ENCODE measurements at regions not wholly inside any gene's neighbourhood (a gene's known extent, or its start where the extent isn't known, plus 50 kb on each side); places are given as distances from the start of the nearest gene placed in this dataset.

DNA sequence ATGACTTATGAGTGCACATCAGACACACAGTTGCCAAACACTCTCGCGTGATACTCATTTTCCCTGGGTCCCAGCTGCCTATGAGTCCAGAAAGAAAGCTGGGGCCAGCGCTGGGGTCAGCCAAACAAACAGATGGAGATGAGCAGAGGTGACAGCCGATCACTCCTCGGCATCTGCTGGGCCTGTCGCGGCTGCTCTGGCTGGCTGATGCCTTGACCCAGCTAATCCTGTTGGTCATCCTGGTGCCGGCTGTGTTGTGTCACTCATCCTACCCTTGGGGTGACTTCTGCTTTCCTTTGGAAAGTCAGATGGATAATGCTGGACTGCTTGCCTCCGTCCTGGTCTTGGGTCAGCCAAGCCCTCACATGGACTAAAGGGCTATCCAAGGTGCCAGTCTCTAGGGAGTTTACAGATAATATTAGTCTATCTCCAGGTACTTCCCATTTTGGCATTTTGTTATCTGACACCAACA lies 105.3 kb upstream of the PDZRN3 start:
- ChIA-PET POLR2A (ENCODE audit: low non-redundant PET) (no interaction called here), CTCF (no interaction called here)
- no TSS peak for BruUV-seq (replicated peaks)

DNA sequence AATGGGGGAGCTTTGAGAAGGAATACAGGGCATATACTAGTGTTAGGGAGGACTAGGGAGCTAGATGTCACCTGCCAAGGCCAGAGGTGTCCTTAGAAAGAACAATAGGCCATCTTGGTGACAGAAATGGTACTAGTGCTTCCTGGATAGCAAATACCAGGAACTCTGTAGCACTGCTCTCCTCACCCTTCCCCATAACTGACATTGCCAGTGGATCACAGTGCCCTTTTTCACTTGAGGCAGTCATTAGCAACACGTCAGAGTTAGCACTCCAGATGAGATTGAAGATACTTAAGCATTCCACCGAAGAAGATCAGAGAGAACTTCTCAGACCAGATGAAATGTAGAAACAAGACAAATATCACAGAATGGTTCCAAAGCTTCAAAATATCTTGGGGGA lies 103.1 kb upstream of the PDZRN3 start:
- Histone ChIP-seq H3K27ac (ENCODE audit: low read depth, low read length, poor library complexity, severe bottlenecking) (no peak overlapping the region), H3K4me3 (ENCODE audit: low read depth, low read length, poor library complexity, severe bottlenecking) (no peak overlapping the region), H3K27me3 (replicated peaks; ENCODE audit: insufficient read depth, low read depth, low read length, poor library complexity) (no peaks in the 10 kb centered on the region), H3K36me3 (ENCODE audit: insufficient read depth, low read length, poor library complexity, severe bottlenecking) (no peaks in the 10 kb centered on the region), H3K9me3 (ENCODE audit: low read depth, low read length, poor library complexity, severe bottlenecking) (no peaks in the 10 kb centered on the region), H3K4me1 (ENCODE audit: insufficient read depth, low read length, poor library complexity, severe bottlenecking) (no peaks in the 10 kb centered on the region)
- CTCF ChIA-PET = no interaction called here
- no TSS peak for BruUV-seq (replicated peaks)
- TF ChIP-seq, protein P1, sequence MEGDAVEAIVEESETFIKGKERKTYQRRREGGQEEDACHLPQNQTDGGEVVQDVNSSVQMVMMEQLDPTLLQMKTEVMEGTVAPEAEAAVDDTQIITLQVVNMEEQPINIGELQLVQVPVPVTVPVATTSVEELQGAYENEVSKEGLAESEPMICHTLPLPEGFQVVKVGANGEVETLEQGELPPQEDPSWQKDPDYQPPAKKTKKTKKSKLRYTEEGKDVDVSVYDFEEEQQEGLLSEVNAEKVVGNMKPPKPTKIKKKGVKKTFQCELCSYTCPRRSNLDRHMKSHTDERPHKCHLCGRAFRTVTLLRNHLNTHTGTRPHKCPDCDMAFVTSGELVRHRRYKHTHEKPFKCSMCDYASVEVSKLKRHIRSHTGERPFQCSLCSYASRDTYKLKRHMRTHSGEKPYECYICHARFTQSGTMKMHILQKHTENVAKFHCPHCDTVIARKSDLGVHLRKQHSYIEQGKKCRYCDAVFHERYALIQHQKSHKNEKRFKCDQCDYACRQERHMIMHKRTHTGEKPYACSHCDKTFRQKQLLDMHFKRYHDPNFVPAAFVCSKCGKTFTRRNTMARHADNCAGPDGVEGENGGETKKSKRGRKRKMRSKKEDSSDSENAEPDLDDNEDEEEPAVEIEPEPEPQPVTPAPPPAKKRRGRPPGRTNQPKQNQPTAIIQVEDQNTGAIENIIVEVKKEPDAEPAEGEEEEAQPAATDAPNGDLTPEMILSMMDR (conservative IDR thresholded peaks at IDR 0.05; ENCODE audit: low read depth, low read length) = no peak
- TF ChIP-seq EZH2 (IDR thresholded peaks at IDR 0.05; ENCODE audit: borderline replicate concordance, low read depth, low read length, poor library complexity, severe bottlenecking) = no peak
- no peak for DNase-seq (ENCODE audit: low spot score)
- intact Hi-C loops (cut with micrococcal nuclease; ENCODE audit: unreplicated experiment) = no loop called here
- POLR2A ChIA-PET (ENCODE audit: low non-redundant PET) = no interaction called here

More for the DNA sequence above, 105.3 kb upstream of the PDZRN3 start:
- H3K4me3 ChIP-seq (ENCODE audit: low read depth, low read length, poor library complexity, severe bottlenecking) = no peak overlapping the region
- intact Hi-C loops (cut with micrococcal nuclease; ENCODE audit: unreplicated experiment) = no loop called here
- no peak for DNase-seq (ENCODE audit: low spot score)
- H3K27me3 ChIP-seq (replicated peaks; ENCODE audit: insufficient read depth, low read depth, low read length, poor library complexity) = no peaks in the 10 kb centered on the region
- H3K27ac ChIP-seq (ENCODE audit: low read depth, low read length, poor library complexity, severe bottlenecking) = no peak overlapping the region
- no peaks in the 10 kb centered on the region for H3K36me3 ChIP-seq (ENCODE audit: insufficient read depth, low read length, poor library complexity, severe bottlenecking)
- H3K4me1 ChIP-seq (ENCODE audit: insufficient read depth, low read length, poor library complexity, severe bottlenecking) = no peaks in the 10 kb centered on the region
- no peaks in the 10 kb centered on the region for H3K9me3 ChIP-seq (ENCODE audit: low read depth, low read length, poor library complexity, severe bottlenecking)
- TF ChIP-seq, protein P1 (conservative IDR thresholded peaks at IDR 0.05; ENCODE audit: low read depth, low read length) = no peak

DNA sequence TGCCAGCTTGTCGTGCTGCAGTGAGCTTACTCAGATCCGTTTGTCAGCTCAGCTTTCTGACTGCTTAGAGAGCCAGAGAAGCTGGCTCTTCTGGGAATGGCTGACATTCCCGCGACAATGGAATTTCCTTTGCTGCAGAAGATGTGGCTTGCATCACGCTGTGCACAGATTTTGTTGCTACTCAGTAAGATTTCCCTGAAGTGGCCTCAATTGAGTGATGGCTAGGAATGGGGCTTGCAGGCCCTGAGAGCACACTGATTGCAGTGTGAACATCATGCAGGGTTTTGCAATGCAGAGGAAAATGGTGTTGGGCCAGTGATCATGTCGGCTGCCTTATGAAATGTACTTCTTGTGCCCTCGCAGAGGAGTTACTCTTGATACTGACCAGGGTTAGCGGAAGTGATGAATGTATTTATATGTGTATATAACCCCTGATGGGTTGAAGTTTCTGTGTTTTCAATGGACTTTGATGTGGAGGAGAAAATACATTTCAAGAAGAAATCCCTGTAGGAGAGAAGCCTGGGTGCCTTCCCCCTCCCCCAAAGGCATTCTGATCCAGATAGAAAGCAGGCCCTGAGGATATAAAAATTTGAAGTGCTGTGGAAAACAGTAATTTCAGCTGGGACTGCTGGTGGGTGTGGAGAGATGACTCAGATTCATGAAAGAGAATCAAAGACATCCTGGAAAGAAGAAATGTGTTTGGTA lies 102.5 kb upstream of the PDZRN3 start:
- ChIA-PET POLR2A (ENCODE audit: low non-redundant PET) (no interaction called here), CTCF (no interaction called here)
- no TSS peak for BruUV-seq (replicated peaks)
- Histone ChIP-seq H3K27me3 (replicated peaks; ENCODE audit: insufficient read depth, low read depth, low read length, poor library complexity) (no peaks in the 10 kb centered on the region), H3K36me3 (ENCODE audit: insufficient read depth, low read length, poor library complexity, severe bottlenecking) (no peaks in the 10 kb centered on the region), H3K4me3 (ENCODE audit: low read depth, low read length, poor library complexity, severe bottlenecking) (no peak overlapping the region), H3K9me3 (ENCODE audit: low read depth, low read length, poor library complexity, severe bottlenecking) (no peaks in the 10 kb centered on the region), H3K4me1 (ENCODE audit: insufficient read depth, low read length, poor library complexity, severe bottlenecking) (no peaks in the 10 kb centered on the region), H3K27ac (ENCODE audit: low read depth, low read length, poor library complexity, severe bottlenecking) (no peak overlapping the region)
- intact Hi-C loops (cut with micrococcal nuclease; ENCODE audit: unreplicated experiment) = no loop called here
- no peak for TF ChIP-seq EZH2 (IDR thresholded peaks at IDR 0.05; ENCODE audit: borderline replicate concordance, low read depth, low read length, poor library complexity, severe bottlenecking)
- TF ChIP-seq, protein P1 (conservative IDR thresholded peaks at IDR 0.05; ENCODE audit: low read depth, low read length) = no peak
- peak; percentile 0 for DNase-seq (ENCODE audit: low spot score)
